Fibroblast of lung (primary cell): ENCODE measurements at regions not wholly inside any gene's neighbourhood (a gene's known extent, or its start where the extent isn't known, plus 50 kb on each side); places are given as distances from the start of the nearest gene placed in this dataset.

Source experiments
- DNase-seq, 2 donors: peaks; one replicate each; pipeline versions ENCODE4 v3.0.0 to v3.0.0-alpha.2; 2010; ENCODE audit warnings: low read depth in 2 of 2
- H2AFZ ChIP-seq: 2 replicates; pipeline ENCODE4 v1.5.1; 2012; ENCODE audit warnings: low read length, control low read depth, inconsistent platforms
- H3K27ac ChIP-seq: 2 replicates; pipeline ENCODE4 v1.5.1; 2011; ENCODE audit warnings: low read length, control low read depth; ENCODE audit not compliant: insufficient read depth
- H3K27me3 ChIP-seq: 2 replicates; pipeline ENCODE4 v1.5.1; 2011; ENCODE audit warnings: mild to moderate bottlenecking, low read length; ENCODE audit not compliant: control insufficient read depth, insufficient read depth
- H3K36me3 ChIP-seq: 2 replicates; pipeline ENCODE4 v1.5.1; 2011; ENCODE audit warnings: low read length; ENCODE audit not compliant: control insufficient read depth, insufficient read depth
- H3K4me1 ChIP-seq: 2 replicates; pipeline ENCODE4 v1.5.1; 2011; ENCODE audit warnings: low read length; ENCODE audit not compliant: control insufficient read depth, insufficient read depth; ENCODE audit errors: extremely low read depth
- H3K4me2 ChIP-seq: 2 replicates; pipeline ENCODE4 v1.5.1; 2011; ENCODE audit warnings: low read length, control low read depth; ENCODE audit not compliant: insufficient read depth; ENCODE audit errors: extremely low read depth
- H3K4me3 ChIP-seq, 4 experiments: fragments of 200-600 bp in 1 of 4; sonication (generic) in 1 of 4; replicated peaks in 1 of 4; 2 replicates each; pipeline ENCODE4 v1.5.1; 2011 to 2016; ENCODE audit warnings: low read length in 4 of 4, low read depth in 3 of 4, mild to moderate bottlenecking in 3 of 4, control low read depth in 2 of 4, inconsistent platforms in 1 of 4, mixed read lengths in 1 of 4; ENCODE audit not compliant: insufficient read depth in 1 of 4; ENCODE audit errors: control extremely low read depth in 1 of 4
- H3K79me2 ChIP-seq: 2 replicates; pipeline ENCODE4 v1.5.1; 2012; ENCODE audit warnings: mild to moderate bottlenecking, low read length, inconsistent platforms; ENCODE audit not compliant: control insufficient read depth, insufficient read depth
- H3K9ac ChIP-seq: 2 replicates; pipeline ENCODE4 v1.5.1; 2011; ENCODE audit warnings: mild to moderate bottlenecking, low read length, control low read depth; ENCODE audit not compliant: insufficient read depth
- H3K9me3 ChIP-seq: 2 replicates; pipeline ENCODE4 v1.5.1; 2012; ENCODE audit warnings: low read depth, low read length; ENCODE audit not compliant: control insufficient read depth, insufficient read depth
- H4K20me1 ChIP-seq: 2 replicates; pipeline ENCODE4 v1.5.1; 2011; ENCODE audit warnings: low read length; ENCODE audit not compliant: control insufficient read depth, insufficient read depth; ENCODE audit errors: extremely low read depth
- CTCF ChIP-seq, 2 donors: IDR thresholded peaks in 1 of 2; conservative IDR thresholded peaks in 1 of 2; 1 replicate in 1 of 2; 2 replicates in 1 of 2; pipeline ENCODE4 v1.5.1; 2011 to 2012; ENCODE audit warnings: low read length in 2 of 2, control low read depth in 1 of 2, inconsistent platforms in 1 of 2, low read depth in 1 of 2, mild to moderate bottlenecking in 1 of 2
- EZH2 ChIP-seq: IDR thresholded peaks from 2 replicates; pipeline ENCODE4 v1.5.1; 2012; ENCODE audit warnings: low read length, control low read depth, mild to moderate bottlenecking; ENCODE audit errors: missing control alignments

- no peak overlapping the region for H3K4me2 ChIP-seq
- H3K4me1 ChIP-seq: no peaks in the 10 kb centered on the region
- no peaks in the 10 kb centered on the region for H3K9me3 ChIP-seq
- H3K27ac ChIP-seq: no peak overlapping the region
- H2AFZ ChIP-seq: no peak overlapping the region
- no peak overlapping the region for H3K9ac ChIP-seq
- H3K27me3 ChIP-seq: no peaks in the 10 kb centered on the region
- no peak for TF ChIP-seq EZH2
- no peak for TF ChIP-seq CTCF (conservative IDR thresholded peaks at IDR 0.05 in 1 of 2, IDR thresholded peaks at IDR 0.05 in 1 of 2; ENCODE audit: low read depth in 1 of 2, low read length in 2 of 2)
- H4K20me1 ChIP-seq: no peaks in the 10 kb centered on the region
- no peak for DNase-seq
- no peaks in the 10 kb centered on the region for H3K79me2 ChIP-seq
- H3K4me3 ChIP-seq: no peak overlapping the region
- H3K36me3 ChIP-seq: no peaks in the 10 kb centered on the region
Measured at GRCh38 chr16:62450291-62450690, 414.1 kb upstream of the CDH8 start.

- no peak for DNase-seq
- Histone ChIP-seq H3K4me1 (no peaks in the 10 kb centered on the region), H3K27ac (no peak overlapping the region), H3K9me3 (no peaks in the 10 kb centered on the region), H2AFZ (no peak overlapping the region), H3K79me2 (no peaks in the 10 kb centered on the region), H3K4me3 (no peak overlapping the region), H3K27me3 (no peaks in the 10 kb centered on the region), H3K4me2 (no peak overlapping the region), H3K36me3 (no peaks in the 10 kb centered on the region), H4K20me1 (no peaks in the 10 kb centered on the region), H3K9ac (no peak overlapping the region)
- TF ChIP-seq EZH2 (no peak), CTCF (conservative IDR thresholded peaks at IDR 0.05 in 1 of 2, IDR thresholded peaks at IDR 0.05 in 1 of 2; ENCODE audit: low read depth in 1 of 2, low read length in 2 of 2) (no peak)
Measured at GRCh38 chr16:62445909-62446308, 409.7 kb upstream of the CDH8 start.

- Histone ChIP-seq H3K27ac (no peak overlapping the region), H2AFZ (no peak overlapping the region), H3K79me2 (no peaks in the 10 kb centered on the region), H3K4me2 (no peak overlapping the region), H3K27me3 (no peaks in the 10 kb centered on the region), H3K9ac (no peak overlapping the region), H3K36me3 (no peaks in the 10 kb centered on the region), H4K20me1 (no peaks in the 10 kb centered on the region), H3K4me1 (no peaks in the 10 kb centered on the region), H3K4me3 (no peak overlapping the region), H3K9me3 (no peaks in the 10 kb centered on the region)
- no peak for TF ChIP-seq EZH2
- DNase-seq: no peak
Measured at GRCh38 chr16:62424206-62424605, 388.0 kb upstream of the CDH8 start.
